HUDEP-2 (cell line): ENCODE measurements at regions not wholly inside any gene's neighbourhood (a gene's known extent, or its start where the extent isn't known, plus 50 kb on each side); places are given as distances from the start of the nearest gene placed in this dataset.

Source experiments
- DNase-seq, 76 experiments: peaks; one replicate each; lab custom pipeline; 2025; ENCODE audit not compliant: unreplicated experiment in 76 of 76; lab: John Stamatoyannopoulos, UW

DNA sequence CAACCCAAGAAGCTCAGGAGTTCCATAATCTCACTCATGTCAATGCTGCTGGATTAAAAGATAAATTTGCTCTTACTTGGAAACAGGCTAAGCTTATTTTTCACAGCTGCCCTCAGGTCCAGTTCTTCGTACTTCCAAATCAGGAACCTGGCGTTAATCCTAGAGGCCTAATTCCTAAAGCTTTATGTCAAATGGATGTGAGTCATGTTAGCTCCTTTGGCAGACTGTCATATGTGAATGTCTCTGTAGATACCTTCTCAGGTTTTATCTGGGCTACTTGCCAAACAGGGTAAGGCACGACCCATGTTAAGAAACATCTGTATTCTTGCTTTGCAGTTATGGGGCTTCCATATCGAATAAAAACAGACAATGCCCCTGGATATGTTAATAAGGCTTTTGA, 504.6 kb downstream of the ALG10 start:
- DNase-seq = no peak

DNA sequence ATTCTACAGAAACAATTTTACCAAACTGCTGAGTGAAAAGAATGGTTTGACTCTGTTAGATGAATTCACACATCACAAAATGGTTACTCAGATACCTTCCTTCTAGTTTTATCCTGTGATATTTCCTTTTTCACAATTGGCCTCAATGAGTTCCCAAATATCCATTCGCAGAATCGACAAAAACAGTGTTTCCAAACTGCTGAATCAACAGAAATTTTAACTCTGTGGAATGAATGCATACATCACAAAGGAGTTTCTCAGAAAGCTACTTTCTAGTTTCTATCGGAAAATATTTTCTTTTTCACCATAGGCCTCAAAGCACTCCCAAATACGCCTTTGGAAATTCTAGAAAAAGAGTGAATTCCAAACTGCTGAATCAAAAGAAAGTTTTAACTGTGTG, 525.0 kb downstream of the ALG10 start:
- no peak for DNase-seq

DNA sequence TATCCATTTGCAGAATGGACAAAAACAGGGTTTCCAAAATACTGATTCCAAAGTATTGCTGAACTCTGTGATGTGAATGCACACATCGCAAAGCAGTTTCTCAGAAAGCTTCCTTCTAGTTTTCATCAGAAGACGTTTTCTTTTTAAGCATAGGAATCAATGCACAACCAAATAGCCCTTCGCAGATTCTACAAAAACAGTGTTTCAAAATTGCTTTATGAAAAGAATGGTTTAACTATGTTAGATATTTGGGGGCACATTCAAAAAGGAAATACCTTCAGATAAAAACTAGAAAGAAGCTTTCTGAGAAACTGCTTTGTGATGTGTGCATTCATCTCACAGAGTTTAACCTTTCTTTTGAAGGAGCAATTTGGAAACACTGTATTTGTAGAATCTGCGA, 569.7 kb downstream of the ALG10 start:
- DNase-seq = no peak

DNA sequence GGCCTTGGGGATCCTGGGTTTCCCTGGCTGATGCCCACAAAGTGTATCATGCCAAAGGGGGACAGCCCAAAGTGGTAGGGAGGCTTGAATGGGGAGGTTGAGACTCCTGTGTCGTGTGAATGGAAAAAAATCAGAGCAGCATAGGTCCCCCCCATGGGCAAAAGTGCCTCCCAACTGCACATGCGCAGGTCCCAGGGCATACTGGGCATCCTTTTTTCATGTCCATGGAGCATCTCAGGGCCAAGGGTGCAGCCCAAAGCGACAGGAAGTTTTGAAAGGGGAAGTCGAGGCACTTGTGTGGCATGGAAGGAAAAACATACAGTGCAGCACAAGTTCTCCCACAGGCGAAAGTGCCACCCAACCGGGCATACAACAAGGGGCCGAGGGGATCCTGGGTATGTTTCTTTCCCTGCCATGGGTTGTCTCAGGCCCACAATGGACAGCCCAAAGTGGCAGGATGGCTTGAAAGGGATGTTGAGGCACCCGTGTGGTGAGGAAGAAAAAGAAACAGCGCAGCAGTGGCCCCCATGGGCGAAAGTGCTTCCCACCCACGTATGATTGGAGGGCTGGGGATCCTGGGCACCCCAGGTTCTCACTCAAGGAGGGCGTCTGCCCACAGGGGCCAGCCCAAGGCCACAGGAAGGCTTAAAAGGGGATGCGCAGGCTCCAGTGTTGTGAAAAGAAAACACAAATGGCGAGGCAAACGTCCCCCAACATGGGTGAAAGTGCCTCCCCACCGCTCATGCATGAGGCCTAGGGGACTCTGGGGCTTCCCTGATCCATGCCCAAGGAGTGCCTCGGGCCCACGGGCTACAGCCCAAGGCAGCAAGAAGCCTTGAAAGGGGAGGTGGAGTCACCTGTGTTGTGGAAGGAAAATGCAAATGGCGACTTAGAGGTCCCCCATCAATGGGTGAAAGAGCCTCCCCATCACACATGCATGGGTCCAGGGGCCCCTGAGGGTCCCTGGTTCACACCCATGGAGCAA, 573.7 kb downstream of the ALG10 start:
- DNase-seq = no peak

DNA sequence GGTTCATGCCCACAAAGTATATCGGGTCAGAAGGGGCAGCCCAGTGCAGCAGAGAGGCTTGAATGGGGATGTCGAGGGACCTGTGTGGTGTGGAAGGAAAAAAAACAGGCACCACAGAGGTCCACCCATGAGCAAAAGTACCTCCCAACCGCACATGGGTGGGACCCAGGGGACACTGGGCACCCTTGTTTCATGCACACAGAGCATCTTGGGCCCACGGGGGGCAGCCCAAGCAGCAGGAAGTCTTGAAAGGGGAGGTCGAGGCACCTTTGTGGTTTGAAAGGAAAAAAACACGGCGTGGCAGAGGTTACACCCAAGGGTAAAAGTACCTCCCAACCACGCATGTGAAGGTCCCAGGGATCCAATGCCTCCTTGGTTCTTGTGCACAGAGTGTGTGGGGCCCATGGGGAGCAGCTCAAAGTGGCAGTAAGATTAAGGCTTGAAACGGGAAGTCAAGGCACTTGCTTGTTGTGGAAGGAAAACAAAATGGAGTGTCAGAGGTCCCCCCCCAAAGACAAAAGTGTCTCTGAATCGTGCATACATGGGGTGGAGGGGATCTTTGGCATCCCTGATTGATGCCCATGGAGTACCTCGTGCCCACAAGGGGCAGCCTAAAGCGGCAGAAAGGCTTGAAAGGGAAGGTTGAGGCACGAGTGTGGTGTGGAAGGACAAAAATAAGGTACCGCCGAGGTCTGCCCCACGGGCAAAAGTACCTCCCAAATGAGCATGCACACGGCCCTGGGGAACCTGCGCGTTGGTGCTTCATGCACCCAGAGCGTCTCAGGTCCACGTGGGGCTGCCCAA, 575.5 kb downstream of the ALG10 start:
- no peak for DNase-seq

DNA sequence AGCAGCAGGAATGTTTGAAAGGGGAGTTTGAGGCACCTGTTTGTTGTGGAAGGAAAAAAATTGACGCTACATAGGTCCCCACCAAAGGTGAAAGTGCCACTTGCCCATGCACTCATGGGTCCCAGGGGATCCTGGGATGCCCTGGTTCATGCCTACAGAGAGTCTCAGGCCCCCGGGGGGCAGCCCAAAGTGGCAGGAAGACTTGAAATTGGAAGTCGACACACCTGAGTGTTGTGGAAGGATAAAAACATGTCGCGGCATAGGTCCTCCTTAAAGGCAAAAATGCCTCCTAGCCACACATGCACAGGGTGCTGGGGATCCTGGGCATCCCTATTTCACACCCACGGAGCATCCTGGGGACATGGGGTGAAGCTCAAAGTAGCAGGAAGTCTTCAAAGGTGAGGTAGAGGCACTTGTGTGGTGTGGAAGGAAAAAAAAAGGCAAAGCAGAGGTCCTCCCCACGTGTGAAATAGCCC, 576.1 kb downstream of the ALG10 start:
- no peak for DNase-seq

DNA sequence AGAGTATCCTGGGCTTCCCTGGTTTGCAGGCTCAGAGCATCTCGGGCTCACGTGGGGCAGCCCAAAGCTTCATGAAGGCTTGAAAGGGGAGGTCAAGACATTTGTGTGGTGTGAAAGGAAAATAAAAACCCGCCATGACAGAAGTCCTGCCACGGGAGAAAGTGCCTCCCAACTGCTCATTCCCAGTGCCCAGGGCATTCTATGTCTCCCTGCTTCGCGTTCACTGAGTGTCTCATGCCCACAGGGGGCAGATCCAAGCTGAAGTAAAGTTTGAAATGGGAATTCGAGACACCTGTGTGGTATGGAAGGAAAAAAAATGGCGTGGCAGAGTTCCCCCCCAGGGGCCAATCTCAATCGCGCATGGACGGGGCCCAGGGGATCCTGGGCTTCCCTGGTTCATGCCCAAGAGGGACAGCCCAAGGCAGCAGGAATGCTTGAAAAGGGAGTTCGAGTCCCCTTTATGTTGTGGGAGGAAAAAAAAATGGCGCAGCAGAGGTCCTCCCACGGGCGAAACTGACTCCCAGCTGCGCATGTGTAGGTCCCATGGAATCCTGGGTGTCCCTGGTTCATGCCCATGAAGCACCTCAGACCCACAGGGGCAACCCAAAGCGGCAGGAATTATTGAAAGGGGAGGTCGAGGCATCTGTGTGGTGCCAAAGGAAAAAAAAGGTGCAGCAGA, 576.7 kb downstream of the ALG10 start:
- DNase-seq = no peak

DNA sequence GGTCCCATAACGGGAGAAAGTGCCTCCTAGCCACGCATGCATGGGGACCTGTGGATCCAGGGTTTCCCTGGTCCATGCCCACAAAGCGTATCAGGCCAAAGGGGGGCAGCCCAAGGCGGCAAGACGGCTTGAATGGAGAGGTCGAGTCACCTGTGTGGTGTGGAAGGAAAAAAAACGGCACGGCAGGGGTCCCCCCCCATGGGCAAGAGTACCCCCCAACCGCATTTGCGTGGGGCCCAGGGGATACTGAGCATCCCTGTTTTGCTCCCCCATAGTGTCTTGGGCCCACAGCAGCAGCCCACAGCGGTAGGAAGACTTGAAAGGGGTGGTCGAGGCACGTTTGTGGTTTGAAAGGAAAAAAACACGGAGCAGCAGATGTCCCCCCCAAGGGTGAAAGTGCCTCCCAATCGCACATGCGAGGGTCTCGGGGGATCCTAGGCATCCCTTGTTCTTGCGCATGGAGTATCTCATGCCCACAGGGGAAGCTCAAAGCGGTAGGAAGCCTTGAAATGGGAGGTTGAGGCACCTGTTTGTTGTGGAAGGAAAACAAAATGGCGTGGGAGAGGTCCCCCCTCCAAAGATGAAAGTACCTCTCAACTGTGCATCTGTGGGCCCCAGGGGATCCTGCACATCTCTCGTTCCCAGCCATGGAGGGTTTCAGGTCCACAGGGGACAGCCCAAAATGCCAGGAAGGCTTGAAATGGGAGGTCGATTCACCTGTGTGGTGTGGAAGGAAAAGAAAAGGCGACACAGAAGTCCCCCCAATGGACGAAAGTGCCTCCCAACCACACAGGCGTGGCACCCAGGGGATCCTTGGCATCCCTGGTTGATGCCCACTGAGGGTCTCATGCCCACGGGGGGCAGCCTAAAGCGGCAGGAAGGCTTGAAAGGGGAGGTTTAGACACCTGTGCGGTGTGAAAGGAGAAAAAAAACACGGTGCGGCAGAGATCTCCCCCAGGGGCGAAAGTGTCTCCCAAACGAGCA, 577.5 kb downstream of the ALG10 start:
- no peak for DNase-seq

DNA sequence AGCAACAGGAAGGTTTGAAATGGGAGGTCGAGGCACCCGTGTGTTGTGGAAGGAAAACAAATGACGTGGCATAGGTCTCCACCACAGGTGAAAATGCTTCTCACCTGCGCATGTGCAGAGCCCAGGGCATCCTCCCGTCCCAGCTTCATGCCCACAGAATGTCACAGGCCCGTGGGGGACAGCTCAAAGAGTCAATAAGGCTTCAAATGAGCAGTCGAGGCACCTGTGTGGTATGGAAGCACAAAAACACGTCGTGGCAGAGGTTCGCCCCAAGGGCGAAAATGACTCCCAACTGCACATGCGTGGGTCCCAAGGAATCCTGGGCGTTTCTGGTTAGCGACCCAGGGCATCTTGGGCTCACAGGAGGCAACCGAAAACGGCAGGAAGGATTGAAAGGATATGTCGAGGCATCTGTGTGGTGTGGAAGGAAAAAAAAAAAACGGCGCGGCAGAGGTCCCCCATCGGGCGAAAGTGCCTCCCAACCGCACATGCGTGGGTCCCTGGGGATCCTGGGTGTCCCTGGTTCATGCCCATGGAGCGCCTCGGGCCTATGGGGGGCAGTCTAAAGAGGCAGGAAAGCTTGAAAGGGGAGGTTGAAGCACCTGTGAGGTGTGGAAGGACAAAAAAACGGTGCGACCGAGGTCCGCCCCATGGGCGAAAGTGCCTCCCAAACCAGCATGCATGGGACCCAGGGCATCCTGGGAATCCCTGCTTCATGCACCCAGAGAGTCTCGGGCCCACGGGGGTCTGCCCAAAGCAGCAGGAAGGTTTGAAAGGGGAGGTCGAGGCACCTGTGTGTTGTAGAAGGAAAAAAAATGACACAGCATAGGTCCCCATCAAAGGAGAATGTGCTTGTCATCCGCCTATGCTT, 578.5 kb downstream of the ALG10 start:
- DNase-seq = no peak

DNA sequence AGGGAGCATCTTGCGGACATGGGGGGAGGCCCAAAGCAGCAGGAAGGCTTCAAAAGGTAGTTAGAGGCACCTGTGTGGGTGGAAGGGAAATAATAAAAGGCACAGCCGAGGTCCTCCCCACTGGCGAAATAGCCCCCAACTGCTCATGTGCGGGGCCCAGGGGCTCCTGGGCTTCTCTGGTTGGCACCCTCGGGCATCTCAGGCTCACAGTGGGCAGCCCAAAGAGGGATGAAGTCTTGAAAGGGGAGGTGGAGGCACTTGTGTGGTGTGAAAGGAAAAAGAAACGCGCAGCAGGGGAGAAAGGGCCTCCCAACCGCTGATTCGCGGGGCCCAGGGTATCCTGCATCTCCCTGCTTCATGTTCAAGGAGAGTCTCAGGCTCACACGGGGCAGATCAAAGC, 579.4 kb downstream of the ALG10 start:
- no peak for DNase-seq

DNA sequence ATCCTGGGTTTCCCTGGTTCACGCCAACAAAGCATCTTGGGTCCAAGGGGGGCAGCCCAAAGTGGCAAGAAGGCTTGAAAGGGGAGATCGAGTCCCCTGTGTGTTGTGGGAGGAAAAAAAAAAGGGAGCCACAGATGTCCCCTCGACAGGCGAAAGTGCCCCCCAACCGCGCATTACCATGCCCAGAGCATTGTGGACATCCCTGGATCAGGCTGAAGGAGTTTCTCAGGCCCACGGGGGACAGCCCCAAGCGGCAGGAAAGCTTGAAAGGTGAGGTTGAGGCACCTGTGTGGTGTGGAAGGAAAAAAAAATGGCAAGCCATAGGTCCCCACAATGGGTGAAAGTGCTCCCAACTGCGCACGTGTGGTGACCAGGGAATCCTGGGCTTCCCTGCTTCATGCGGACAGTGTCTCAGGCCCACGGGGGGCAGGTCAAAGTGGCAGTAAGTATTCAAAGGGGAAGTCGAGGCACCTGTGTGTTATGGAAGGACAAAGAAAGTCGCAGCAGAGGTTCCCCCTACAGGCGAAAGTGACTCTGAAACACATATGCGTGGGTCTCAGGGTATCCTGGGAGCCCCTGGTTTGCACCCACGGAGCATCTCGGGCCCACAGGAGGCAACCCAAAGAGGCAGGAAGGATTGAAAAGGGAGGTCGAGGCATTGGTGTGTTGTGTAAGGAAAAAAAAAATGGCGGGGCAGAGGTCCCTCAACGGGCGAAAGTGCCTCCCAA, 580.1 kb downstream of the ALG10 start:
- no peak for DNase-seq

DNA sequence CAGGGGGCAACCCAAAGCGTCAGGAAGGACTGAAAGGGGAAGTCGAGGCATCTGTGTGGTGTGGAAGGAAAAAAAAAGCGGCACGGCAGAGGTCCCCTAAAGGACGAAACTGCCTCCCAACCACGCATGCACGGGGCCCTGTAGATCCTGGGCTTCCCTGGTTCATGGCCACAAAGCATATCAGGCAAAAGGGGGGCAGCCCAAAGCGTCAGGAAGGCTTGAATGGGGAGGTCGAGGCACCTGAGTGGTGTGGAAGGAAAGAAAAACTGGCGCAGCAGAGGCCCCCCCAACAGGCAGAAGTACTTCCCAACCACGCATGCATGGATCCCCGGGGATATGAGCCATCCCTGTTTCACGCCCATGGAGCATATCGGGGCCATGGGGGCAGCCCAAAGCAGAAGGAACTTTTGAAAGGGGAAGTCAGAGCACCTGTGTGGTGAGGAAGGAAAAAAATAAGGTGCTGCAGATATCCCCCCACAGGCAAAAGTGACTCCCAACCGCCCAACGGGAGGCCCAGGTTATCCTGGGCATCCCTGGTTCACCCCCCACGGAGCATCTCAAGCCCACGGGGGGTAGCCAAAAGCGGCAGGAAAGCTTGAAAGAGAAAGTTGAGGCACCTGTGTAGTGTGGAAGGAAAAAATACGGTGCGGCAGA, 581.2 kb downstream of the ALG10 start:
- DNase-seq = no peak

DNA sequence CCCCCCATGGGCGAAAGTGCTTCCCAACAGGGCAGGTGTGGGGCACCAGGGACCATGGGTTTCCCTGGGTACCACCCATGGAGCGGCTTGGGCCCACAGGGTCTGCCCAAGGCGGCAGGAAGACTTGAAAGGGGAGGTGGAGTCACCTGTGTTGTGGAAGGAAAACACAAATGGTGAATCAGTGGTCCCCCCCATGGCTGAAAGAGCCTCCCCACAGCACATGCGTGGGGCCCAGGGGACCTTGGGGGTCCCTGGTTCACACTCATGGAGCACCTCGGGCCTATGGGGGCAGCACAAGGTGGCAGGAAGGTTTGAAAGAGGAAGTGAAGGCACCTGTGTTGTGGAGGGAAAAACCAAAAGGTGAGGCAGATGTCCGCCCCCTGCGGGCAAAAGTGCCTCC, 581.9 kb downstream of the ALG10 start:
- DNase-seq = no peak

DNA sequence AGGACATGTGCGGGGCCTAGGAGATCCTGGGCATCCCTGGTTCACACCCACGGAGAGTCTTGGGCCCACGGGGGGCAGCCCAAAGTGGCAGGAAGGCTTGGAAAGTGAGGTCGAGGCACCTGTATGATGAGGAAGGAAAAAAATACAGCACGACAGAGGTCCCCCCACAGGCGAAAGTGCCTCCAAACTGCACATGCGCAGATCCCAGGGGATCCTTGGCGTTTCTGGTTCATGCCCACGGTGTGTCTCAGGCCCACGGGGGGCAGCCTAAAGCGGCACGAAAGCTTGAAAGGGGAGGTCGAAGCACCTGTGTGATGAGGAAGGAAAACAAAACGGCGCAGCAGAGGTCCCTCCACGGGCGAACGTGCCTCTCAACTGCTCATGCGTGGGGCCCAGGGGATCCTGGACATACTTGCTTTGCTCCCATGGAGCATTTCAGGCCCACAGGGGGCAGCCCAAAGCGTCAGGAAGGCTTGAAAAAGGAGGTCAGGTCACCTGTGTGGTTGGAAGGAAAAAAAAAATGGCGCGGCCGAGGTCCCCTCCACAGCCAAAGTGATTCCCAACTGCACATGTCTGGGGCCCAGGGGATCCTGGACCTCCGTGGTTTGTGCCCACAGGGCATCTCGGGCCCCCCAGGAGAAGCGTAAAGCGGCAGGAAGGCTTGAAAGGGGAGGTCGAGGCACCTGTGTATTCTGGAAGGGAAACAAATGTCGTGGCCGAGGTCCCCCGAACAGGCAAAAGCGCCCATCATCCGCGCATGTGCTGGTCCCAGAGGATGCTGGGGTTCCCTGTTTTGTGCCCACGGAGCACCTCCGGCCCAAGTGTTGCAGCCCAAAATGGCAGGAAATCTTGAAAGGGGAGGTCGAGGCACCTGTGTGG, 582.6 kb downstream of the ALG10 start:
- DNase-seq = no peak

DNA sequence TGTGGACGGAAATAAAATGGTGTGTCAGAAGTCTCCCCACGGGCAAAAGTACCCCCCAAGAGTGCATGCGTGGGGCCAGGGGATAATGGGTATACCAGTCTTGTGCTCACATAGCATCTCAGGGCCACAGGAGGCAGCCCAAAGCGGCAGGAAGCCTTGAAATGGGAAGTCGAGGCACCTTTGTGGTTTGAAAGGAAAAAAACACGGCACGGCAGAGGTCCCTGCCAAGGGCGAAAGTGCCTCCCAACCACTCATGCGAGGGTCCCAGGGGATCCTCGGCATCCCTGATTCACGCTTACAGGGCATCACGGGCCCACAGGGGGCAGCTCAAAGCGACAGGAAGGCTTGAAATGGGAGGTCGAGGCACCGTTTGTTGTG, 583.2 kb downstream of the ALG10 start:
- no peak for DNase-seq

DNA sequence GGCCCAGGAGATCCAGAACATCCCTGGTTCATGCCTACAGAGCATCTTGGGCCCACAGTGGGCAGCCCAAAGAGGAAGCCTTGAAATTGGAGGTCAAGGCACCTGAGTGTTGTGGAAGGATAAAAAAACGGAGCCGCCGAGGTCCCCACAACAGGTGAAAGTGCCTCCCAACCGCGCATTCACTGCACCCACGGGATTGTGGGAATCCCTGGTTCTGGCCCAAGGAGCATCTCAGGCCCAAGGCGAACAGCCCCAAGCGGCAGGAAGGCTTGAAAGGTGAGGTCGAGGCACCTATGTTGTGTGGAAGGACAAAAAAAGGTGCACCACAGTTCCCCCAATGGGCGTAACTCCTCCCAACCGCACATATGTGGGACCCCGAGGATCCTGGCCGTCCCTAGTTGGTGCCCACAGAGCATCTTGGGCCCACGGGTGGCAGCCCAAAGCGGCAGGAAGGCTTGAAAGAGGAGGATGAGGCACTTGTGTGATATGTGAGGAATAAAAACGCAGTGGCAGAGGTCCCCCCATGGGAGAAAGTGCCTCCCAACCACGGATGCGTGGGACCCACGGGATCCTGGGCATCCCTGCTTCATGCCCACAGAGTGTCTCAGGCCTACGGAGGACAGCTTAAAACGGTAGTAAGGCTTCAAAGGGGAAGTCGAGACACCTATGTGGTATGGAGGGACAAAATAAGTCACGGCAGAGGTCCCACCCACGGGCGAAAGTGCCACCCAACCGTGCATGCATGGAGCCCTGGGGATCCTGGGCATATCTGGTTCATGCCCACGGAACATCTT, 583.9 kb downstream of the ALG10 start:
- DNase-seq = no peak
